Ectodermal cell (in vitro differentiated cells): ENCODE measurements at regions not wholly inside any gene's neighbourhood (a gene's known extent, or its start where the extent isn't known, plus 50 kb on each side); places are given as distances from the start of the nearest gene placed in this dataset.

Source experiments
- H3K27ac ChIP-seq: 2 replicates; pipeline ENCODE4 v1.7.0; 2013; ENCODE audit warnings: mild to moderate bottlenecking, low read depth, low read length; ENCODE audit not compliant: insufficient read depth, poor library complexity, severe bottlenecking
- H3K27me3 ChIP-seq: 2 replicates; pipeline ENCODE4 v1.7.0; 2013; ENCODE audit warnings: mild to moderate bottlenecking, low read length; ENCODE audit not compliant: insufficient read depth, control insufficient read depth, poor library complexity, severe bottlenecking
- H3K36me3 ChIP-seq: one replicate; pipeline ENCODE4 v1.7.0; 2013; ENCODE audit warnings: low read length; ENCODE audit not compliant: control insufficient read depth, insufficient read depth
- H3K4me1 ChIP-seq: one replicate; pipeline ENCODE4 v1.7.0; 2013; ENCODE audit warnings: low read length; ENCODE audit not compliant: control insufficient read depth, insufficient read depth
- H3K4me3 ChIP-seq: 2 replicates; pipeline ENCODE4 v1.7.0; 2013; ENCODE audit warnings: low read depth, low read length, control low read depth; ENCODE audit not compliant: insufficient read depth
- H3K9me3 ChIP-seq: 2 replicates; pipeline ENCODE4 v1.7.0; 2013; ENCODE audit warnings: mild to moderate bottlenecking, low read length, moderate library complexity; ENCODE audit not compliant: control insufficient read depth
- WGBS, 2 experiments: methylation state at CpG; one replicate each; pipeline ENCODE4 v1.1.7; 2013; ENCODE audit warnings: missing lambda C conversion rate in 2 of 2; 5-methylcytosine and 5-hydroxymethylcytosine counted together

DNA sequence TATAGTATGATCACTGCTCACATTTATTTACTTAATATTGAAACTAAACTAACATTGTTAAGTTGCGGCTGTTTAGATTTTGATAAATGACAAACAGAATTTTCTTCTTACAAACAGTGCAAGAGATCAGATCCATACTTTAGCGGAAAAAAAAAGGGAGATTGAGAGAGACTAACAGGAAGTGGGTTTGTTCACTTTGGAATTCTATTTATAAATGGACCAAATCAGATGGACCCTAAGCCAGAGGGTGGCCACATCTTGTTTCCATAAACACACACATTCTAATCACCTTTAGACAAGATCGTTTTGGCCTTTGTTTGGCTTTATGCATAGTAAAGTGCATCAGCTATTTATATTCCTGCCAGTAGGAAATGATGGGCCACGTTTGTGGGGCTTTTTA, 381.4 kb upstream of the CD180 start:
- 87% methylated on average over 4 of the region's 4 CpGs; no CpG with 5 or more reads in 1 of the 2 experiments for WGBS, 2 experiments
- Histone ChIP-seq H3K9me3 (no peaks in the 10 kb centered on the region), H3K4me1 (no peaks in the 10 kb centered on the region), H3K27ac (no peak overlapping the region), H3K4me3 (no peak overlapping the region), H3K36me3 (no peaks in the 10 kb centered on the region), H3K27me3 (no peaks in the 10 kb centered on the region)

DNA sequence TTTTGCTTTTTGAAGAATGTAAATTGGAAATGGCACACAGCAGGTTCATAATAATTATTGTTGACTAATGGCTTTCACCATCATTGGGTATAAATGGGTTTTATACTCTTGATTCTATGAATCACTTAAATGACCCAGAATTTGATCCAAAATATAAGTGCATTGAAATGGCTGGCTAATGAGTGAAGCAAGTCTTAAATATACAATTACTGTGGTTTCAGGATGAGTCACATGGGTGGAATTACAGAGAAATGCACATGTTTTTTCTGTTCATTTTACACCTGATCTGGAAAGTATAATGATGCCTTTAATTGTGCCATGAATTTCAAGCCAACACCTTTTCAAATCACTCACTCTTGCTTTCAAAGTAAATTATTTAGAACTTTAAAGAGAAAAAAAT, 380.8 kb upstream of the CD180 start:
- Histone ChIP-seq H3K36me3 (no peaks in the 10 kb centered on the region), H3K4me3 (no peak overlapping the region), H3K4me1 (no peaks in the 10 kb centered on the region), H3K27ac (no peak overlapping the region), H3K27me3 (no peaks in the 10 kb centered on the region), H3K9me3 (no peaks in the 10 kb centered on the region)

DNA sequence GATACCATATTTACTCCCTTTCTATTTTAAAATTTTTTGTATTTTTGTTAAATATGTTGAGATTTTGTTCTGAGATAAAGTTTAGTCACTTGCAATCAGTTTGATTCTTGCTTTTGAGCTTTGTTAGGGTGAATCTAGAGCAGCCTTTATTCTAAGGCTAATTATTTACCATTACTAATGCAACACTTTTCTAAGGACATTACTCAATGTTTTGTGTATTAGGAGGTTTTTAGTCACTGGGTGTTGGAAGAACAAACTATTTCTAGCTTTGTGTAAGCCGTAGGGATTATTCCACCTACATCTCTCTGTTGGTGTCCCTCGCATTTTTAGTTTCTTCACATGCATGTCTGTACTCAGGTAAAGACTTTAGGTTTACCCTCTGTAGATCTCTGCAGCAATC, 379.5 kb upstream of the CD180 start:
- Histone ChIP-seq H3K27me3 (no peaks in the 10 kb centered on the region), H3K36me3 (no peaks in the 10 kb centered on the region), H3K4me3 (no peak overlapping the region), H3K9me3 (no peaks in the 10 kb centered on the region), H3K4me1 (no peaks in the 10 kb centered on the region), H3K27ac (no peak overlapping the region)
- 90 to 92% methylated on average over 2 of the region's 2 CpGs for WGBS, 2 experiments

DNA sequence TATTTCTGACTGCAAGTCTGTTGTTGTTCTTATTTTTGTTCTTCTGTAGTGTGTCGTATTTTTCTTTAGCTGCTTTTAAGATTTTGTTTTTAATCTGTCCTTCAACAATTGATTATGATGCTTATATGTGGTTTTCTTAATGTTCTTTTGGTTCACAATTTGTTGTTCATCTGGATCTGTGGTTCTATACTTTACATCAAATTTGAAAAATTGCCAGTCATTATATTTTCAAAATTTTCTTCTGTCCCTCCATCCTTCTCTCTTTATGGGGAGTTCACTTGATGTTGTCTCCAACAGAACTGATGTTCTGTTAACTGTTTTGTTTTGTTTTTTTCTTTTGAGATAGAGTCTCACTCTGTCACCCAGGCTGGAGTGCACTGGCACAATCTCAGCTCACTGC, 378.5 kb upstream of the CD180 start:
- Histone ChIP-seq H3K27me3 (no peaks in the 10 kb centered on the region), H3K9me3 (no peaks in the 10 kb centered on the region), H3K4me1 (no peaks in the 10 kb centered on the region), H3K4me3 (no peak overlapping the region), H3K36me3 (no peaks in the 10 kb centered on the region), H3K27ac (no peak overlapping the region)
- 88 to 100% methylated on average over 1 of the region's 1 CpG for WGBS, 2 experiments

DNA sequence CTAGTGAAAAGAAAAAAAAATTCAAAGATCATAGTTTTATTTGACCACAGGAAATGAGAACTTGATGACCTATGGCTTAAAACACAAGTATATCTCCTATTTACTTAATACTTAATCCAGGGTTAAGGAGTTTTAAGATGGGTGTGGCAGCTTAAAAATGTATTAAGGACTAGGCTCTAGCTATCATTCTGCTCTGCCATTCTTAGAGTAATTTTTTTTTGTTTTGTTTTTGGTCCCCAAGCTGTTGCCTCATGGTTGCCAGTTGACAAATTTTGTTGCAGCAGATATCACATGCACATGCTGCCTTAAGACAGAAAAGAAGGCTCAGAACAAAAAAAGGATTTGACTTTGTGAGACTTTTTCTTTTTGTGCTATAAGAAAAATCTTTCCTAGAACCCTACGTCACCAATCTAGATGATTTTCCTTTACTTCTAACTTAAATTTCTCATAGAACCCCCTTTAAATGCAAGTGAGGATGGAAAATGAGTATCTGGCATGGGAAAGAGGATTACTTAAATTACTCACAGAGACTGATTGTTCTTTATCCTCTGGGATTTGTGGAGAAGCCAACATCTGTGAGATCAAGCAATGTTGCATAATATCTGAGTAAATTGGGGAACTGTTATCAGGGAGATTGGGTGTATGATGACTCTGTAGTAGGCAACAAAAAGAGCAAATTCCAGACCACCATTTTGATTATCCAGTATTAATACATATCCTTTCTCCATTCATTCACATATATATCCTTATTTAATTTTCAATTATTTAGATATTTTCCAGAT, 364.7 kb upstream of the CD180 start:
- Histone ChIP-seq H3K4me1 (no peaks in the 10 kb centered on the region), H3K27ac (no peak overlapping the region), H3K36me3 (no peaks in the 10 kb centered on the region), H3K27me3 (no peaks in the 10 kb centered on the region), H3K9me3 (peaks cover 2% of the 10 kb centered on the region), H3K4me3 (no peak overlapping the region)
- no CpG with 5 or more reads among the region's 1 CpG for WGBS, 2 experiments

DNA sequence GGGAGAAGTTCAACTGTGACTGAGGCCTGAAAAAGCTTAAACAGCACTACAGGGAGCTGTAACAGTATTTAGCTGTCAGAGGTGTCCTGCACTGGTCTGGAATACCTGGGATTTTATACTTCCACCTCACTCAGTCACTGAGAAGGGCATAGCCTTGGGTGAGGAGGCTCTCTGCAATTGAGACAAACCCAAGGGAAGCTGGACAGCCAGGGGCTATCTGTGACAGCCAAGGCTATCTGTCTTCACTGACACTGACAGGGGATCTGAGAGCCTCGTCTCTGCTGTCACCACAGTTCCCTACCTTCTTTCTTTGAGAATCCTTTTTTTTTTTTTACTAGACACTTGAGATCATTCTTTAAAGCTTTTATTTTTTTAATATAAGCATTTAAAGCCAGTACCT, 356.2 kb upstream of the CD180 start:
- Histone ChIP-seq H3K36me3 (no peaks in the 10 kb centered on the region), H3K27ac (no peak overlapping the region), H3K4me3 (no peak overlapping the region), H3K4me1 (no peaks in the 10 kb centered on the region), H3K9me3 (no peaks in the 10 kb centered on the region), H3K27me3 (no peaks in the 10 kb centered on the region)
- 68 to 75% methylated on average over 1 of the region's 1 CpG for WGBS, 2 experiments

DNA sequence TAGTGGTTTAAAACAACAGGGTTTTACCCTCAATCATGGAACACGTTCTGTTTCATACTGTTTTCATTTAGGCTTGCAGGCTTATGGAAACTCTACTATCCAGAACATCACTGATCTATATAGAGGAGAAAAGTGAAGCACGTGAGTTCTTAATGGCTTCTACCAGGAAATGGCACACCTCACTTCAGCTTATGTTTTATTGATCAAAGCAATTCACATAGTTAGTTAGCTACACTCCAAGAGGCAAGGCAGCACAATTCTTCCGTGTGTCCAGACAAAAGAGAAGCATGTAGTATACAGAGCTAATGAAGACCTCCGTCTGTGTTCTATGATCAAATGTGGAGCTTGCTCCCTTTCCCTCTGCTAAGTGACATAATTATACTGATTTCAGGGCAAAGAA, 353.3 kb upstream of the CD180 start:
- 93 to 96% methylated on average over 4 of the region's 4 CpGs for WGBS, 2 experiments

DNA sequence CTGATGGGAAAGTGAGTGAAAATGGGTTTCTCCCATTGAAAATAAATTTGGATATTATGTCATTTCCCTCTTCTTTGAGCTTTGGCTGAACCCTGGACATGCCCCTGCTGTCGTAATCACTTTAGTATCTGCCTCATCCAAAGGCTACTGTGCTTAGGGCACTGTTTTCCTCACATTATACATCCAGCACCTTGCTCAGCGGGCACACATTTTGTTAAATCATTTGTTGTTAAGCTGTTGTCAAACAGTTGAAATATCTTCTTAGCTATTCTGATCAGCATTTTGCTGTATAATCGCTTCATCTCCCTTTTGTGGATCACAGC, 352.7 kb upstream of the CD180 start:
- H3K36me3 ChIP-seq: no peaks in the 10 kb centered on the region
- no peak overlapping the region for H3K27ac ChIP-seq
- H3K4me3 ChIP-seq: no peak overlapping the region
- H3K9me3 ChIP-seq: no peaks in the 10 kb centered on the region
- H3K4me1 ChIP-seq: no peaks in the 10 kb centered on the region
- no peaks in the 10 kb centered on the region for H3K27me3 ChIP-seq
- 92 to 96% methylated on average over 3 of the region's 3 CpGs for WGBS, 2 experiments

More for the DNA sequence above, 353.3 kb upstream of the CD180 start:
- no peak overlapping the region for H3K27ac ChIP-seq
- no peaks in the 10 kb centered on the region for H3K4me1 ChIP-seq
- no peak overlapping the region for H3K4me3 ChIP-seq
- H3K36me3 ChIP-seq: no peaks in the 10 kb centered on the region
- no peaks in the 10 kb centered on the region for H3K27me3 ChIP-seq
- H3K9me3 ChIP-seq: no peaks in the 10 kb centered on the region

DNA sequence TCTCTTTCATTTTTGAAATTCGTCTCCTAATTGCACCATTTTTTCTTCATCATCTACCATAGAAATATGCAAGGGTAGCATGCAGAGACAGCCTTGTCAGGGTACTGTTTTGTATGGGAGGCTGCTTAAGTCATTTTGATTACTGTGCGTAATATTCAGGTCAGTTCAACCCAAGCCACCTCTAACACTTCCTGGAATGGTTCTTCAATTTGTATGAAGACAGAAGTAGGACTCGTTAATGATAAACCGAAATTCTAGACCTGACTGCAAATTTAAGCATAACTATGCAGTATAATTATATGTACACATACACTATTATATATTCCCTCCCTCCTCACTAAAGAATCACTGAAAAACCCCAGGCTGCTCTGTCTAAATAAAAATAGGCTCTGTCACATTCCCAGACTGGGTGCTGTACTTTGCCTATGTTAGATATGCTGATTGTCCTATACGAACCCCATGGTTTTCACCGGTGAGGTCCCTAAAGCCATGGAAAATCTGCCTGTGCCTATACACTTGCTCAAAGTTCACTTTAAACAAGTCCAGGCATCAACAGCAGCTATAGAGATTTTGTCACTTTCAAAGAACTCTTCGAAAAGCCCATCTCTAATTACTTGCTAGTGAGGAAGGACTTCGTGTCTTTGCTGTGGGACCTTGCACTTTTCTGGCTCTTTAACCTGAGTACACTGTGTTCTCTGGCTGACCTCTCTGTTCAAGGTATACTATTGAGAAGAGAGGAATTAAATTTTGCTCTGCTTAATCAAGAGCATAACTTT, 352.1 kb upstream of the CD180 start:
- H3K4me3 ChIP-seq: no peak overlapping the region
- H3K9me3 ChIP-seq: no peaks in the 10 kb centered on the region
- H3K36me3 ChIP-seq: no peaks in the 10 kb centered on the region
- H3K4me1 ChIP-seq: no peaks in the 10 kb centered on the region
- 91 to 96% methylated on average over 5 to 7 of the region's 8 CpGs for WGBS, 2 experiments
- H3K27ac ChIP-seq: no peak overlapping the region
- no peaks in the 10 kb centered on the region for H3K27me3 ChIP-seq

DNA sequence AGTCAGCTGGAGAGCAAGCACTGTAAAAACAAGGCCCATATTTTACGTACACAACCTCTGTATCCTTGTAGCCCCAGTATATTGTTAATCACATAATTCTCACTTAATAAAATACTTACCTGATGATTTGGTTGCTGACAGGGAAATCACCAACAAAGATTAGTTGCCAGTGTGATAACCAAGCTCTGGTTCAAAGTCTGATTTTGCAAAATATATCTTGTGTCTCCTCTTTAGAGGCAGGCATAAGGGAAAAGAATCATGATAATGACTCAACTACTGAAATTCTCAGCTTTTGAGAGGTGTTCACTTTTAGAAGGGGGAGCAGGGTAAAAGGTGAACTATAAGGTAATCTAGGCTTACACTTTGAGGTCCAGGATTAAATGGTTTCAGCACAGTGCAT, 351.1 kb upstream of the CD180 start:
- Histone ChIP-seq H3K4me1 (no peaks in the 10 kb centered on the region), H3K27ac (no peak overlapping the region)
- WGBS, 2 experiments: 90 to 100% methylated on average over 1 of the region's 1 CpG

More for the DNA sequence above, 351.1 kb upstream of the CD180 start:
- Histone ChIP-seq H3K27me3 (no peaks in the 10 kb centered on the region), H3K4me3 (no peak overlapping the region), H3K9me3 (no peaks in the 10 kb centered on the region), H3K36me3 (no peaks in the 10 kb centered on the region)
